HG03354 (cell line): ENCODE measurements at regions not wholly inside any gene's neighbourhood (a gene's known extent, or its start where the extent isn't known, plus 50 kb on each side); places are given as distances from the start of the nearest gene placed in this dataset.
"Not testable (repeated sequence)": the region's sequence is repeated elsewhere in the genome, so short reads cannot be mapped to it uniquely, and the experiment has no call there.

ENCODE experiments used
- ATAC-seq: cut with Tn5 transposase; IDR thresholded peaks from one replicate; pipeline ENCODE4 v1.9.1; 2021; ENCODE audit warnings: mild to moderate bottlenecking; ENCODE audit not compliant: unreplicated experiment, poor library complexity, severe bottlenecking

DNA sequence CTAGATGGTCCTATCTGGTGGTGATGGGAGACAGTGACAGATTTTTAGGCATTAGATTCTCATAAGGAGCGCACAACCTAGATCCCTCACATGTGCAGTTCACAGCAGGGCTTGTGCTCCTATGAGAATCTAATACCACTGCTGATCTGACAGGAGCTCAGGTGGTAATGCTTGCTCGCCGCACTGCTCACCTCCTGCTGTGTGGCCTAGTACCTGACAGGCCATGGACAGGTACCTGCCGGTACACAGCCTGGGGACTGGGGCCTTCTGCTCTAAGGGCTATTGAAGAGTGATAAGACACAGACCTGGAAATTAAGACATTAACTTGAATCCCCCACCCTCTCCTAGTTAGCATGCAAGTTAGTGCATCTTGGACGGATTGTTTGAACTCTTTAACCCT, 64.4 kb downstream of the KLRB1 start:
- not testable (repeated sequence) for ATAC-seq

DNA sequence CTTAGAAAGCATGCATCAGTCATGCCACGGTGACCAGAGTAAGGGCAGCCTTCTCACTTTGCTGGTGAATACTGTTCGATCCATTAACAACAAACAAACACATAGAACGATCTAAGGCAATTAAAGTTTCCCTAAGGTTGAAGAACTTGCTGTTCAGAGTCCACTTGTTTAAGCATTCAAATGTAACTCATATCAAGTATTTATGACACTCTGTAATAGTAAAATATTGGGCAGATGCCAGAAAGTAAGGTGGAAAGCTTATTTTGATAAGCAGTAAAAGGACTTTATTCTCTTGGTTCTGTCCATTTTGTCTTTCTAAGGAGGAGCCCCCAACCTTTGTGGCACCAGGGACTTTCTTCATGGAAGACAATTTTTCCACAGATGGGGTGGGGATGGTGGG, 64.9 kb downstream of the KLRB1 start:
- not testable (repeated sequence) for ATAC-seq

DNA sequence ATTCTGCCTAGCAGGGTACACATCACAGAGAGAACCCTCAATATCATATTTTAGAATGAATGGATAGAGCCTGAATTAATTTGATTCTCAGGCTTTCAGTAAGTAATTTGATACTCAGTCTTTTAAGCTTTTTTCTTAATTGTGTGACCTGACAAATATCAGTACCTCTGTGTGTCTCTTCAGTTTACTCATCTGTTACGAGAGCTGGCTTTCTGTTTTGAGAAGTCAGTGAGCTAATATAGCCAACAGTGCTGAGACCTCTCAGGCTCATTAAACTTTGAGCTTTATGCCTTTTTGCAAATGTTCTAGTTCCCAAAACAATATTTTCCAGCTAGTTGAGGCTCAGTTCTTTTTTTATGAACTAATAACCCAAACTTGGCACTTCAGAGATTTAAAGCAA, 91.8 kb downstream of the KLRB1 start:
- not testable (repeated sequence) for ATAC-seq

DNA sequence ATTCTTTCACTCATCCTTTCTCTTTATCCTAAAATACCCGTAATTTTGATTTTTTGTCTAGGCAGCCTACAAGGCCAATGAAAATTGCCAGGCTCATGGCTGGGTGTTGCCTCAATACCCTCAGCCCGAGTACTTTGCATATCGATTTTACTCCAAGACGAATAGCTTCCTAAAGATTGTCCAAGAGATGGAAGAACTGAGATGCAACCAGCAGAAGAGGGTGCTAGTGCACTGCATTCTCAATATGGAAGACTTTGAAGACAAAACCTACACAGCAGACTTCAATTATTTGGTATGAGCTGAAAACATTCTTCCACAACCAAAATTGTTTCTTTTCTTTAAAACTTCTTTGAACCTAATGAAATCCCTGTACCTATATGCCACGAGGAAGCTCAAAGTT, 95.0 kb downstream of the KLRB1 start:
- ATAC-seq: not testable (repeated sequence)

DNA sequence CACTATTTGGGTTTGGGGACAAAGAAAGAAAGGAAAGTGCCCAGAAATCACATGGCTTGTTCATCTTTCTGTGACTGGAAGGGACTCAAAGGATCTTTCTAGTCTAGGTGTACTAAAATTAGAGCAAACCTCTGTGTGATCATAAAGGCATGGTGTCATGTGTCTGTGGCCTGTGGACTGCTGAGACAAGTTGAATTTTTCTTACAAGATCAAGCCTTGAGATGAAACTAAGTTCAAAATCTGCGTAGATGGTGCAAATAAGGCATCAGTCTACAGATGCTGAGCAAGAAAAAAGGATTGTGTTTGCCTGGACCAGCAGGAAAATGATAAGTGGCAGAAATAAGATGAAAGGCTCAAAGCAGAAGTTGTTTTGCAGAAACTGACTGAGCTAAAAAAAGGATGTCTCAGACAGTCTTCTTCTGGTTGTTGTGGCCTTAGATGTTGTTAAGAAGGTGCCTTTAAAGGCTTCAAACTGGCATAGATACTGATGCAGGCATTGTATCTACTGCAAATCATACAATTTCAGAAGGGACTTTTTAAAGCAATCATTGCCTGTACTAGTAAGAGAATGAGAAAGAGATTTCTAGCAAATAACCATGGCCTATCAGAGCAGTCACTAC, 97.2 kb downstream of the KLRB1 start:
- not testable (repeated sequence) for ATAC-seq

DNA sequence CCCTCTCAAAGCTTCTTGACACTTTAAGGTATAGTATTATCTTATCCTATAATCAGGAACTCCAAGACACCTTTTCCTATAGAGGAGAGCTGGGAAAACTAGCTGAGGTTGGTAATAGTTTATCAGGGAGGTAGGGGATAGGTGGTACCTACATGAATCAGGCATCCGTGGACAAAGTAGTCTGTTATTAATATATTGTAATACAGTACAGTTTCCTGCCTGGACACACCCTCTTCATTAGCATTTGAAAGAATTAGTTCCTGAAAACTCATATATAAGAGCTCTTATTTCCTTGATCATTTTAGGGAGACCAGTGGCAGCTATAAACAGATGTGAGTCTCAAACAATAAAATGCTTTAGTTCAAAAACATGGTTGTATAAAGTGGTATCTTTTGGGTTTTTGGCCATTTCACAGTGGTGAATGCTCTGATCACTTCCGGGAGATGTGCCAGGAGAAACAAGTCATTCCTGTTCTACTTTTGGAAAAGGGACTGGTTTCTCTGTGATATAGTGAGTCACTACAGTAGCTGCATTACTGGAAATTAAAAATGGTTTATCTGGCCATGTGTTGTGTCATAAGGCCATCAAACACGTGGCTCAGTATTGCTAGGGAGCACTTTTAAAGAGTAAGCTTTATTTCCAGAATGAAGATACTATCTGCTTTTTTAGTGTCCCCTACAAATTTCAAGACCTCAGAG, 98.1 kb downstream of the KLRB1 start:
- ATAC-seq: no peak

DNA sequence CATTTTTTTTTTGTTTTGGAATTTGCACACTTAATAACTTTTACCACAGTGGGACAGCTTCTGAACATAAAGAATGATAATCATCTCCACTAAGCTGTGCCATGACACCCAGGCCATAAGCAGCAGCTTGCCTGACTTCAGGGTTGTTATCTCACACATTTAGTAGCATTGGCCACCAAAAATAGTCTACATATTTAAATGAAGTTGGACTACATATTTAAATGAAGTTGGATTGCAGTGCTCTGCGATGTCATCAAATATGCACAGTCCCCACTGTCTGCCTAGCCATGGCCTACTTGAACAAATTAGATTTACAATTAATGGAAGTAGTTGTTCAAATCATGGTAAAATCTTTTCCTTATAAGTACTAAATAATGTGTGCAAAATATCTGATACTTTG, 101.0 kb downstream of the KLRB1 start:
- no peak for ATAC-seq

DNA sequence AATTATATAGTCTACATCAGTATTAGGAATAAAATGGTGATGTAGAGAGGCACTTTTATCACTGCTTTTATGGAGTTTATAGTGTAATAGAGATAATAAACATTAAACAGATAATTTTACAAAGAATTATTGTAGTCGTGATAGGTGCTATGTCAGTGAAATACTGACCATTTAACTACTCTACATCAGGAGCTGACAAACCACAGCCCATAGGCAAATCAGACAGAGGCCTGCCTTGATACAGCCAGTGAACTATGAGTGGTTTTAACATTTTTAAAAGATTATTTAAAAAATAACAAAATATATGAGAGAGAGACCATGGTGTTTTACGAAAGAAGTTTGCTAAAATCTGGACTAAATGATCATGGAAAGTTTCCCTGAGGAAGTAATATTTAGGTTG, 104.3 kb downstream of the KLRB1 start:
- ATAC-seq: not testable (repeated sequence)

DNA sequence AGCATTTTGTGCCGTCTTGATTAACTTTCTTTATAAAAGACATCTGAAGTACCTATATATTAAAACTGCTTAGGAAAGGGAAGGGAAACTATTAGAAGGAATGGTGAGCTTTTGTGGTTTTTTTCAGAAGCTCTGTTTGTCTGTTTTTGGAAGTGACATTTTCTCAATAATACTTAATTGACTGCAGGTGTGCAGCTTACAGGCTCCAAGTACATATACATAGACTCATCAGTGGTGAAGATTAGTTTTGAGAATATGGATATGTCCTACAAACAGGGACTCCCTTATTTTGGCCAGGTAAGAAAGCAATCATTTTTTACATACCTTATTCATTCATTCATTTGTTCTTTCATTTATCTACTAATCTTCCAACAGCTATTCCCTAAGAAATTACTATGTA, 104.9 kb downstream of the KLRB1 start:
- ATAC-seq: not testable (repeated sequence)

DNA sequence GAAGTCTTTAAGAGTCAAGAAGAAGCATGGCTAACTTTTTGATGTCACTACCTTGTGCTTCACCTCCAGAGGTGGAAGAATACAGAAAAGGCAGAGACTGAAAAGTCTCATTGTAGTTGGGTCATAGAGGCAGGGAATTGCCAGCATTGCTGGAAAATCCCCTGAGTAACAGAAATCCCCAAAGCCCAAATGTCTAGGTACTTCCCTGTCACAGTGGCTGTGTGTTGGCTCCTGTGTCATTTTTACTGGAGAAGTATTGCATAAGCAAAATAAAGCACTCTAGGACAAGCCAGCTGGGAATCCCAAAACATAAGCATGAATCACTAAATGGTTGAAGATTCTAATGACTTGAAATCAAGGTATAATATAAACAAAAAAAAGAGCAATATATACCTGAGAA, 114.4 kb downstream of the KLRB1 start:
- ATAC-seq: not testable (repeated sequence)

DNA sequence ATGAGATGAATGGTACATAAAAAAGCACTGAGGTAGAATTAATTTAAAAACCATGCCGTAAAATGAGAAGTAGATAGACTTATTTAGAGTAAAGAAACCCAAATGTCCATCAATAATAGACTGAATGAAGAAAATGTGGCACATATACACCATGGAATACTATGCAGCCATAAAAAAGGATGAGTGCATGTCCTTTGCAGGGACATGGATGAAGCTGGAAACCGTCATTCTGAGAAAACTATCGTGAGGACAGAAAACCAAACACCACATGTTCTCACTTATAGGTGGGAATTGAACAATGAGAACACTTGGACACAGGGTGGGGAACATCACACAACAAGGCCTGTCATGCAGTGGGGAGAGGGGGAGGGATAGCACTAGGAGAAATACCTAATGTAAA, 126.4 kb downstream of the KLRB1 start:
- ATAC-seq: not testable (repeated sequence)

DNA sequence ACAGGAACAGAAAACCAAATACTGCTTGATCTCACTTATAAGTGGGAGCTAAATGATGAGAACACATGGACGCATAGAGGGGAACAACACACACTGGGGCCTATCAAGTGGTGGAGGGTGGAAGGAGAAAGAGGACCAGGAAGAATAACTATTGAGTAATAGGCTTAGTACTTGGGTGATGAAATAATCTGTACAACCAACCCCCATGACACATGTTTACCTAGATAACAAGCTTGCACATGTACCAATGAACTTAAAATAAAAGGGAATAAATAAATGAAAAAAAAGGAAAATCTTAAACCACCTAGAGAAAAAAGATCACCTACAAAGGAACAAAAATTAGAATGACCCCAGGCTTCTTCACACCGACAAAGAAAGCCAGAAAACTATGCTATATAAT, 133.5 kb downstream of the KLRB1 start:
- not testable (repeated sequence) for ATAC-seq

DNA sequence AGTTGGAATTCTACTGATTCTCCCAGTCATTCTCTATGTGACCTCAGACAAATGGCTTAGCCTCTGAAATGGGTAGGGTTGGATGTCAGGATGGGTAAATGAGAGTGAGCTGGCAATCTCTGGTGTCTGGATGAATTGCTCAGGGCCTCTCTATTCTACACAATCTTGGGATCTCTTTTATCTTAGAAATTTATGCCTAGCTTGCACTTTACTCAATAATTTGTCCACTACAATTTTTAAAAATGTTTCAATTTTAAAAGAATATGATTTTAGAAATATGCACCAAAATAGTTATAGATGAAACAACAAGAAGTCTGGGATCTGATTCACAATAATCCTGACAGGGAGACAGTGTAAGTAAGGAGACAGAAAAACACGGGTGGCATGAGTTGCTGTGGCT, 134.1 kb downstream of the KLRB1 start:
- not testable (repeated sequence) for ATAC-seq

DNA sequence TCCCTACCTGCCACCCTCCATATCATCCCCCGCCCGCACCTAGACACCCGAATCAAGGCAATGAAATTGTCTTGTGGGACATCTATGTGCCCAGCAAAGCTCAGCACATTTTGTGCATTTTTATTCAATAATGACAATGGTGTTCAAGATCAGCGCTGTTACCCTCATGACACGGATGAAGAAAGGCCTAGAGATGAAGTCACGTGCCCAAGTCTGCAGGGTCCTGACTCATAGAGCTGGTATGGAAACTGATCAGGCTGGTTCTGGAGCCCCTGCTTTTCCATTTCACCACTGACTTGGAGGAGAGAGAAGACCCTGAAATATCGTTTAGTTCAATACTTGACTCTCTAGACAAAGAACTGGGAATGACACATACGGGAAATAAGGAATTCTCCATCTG, 136.2 kb downstream of the KLRB1 start:
- not testable (repeated sequence) for ATAC-seq

DNA sequence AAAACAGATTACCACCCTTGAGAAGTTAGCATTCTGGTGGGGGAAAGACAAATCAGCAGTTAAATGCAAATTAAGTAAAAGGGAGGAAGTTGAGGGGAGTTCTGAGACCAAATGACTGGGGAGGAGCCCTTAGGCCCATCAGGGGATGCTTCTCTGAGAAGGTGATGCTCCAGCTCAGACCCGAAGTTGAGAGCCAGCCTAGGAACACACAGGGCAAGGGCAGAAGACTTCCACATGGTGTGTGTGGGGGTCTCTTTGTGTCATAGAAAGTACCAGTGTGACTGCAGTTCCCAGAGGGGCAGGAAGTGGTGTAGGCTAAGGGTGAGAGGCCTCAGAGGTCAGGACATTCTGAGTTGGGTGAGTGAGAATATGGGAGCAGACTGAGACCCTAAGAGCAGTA, 137.3 kb downstream of the KLRB1 start:
- not testable (repeated sequence) for ATAC-seq

DNA sequence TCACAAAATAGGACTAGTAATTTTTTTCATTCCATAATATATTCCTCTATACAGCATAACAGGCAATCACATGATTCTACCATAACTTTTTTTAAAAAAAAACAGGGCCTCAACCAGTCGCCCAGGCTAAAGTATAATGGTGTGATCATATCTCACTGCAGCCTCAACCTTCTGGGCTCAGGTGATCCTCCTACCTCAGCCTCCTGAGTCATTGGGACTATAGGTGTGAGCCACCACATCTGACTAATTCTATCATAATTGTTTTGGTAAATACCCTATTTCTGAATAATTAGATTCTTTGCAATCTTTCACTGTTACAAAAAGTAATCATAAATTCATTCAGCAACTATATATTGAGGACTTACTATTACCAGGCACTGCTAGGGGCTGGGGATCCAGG, 137.8 kb downstream of the KLRB1 start:
- not testable (repeated sequence) for ATAC-seq

DNA sequence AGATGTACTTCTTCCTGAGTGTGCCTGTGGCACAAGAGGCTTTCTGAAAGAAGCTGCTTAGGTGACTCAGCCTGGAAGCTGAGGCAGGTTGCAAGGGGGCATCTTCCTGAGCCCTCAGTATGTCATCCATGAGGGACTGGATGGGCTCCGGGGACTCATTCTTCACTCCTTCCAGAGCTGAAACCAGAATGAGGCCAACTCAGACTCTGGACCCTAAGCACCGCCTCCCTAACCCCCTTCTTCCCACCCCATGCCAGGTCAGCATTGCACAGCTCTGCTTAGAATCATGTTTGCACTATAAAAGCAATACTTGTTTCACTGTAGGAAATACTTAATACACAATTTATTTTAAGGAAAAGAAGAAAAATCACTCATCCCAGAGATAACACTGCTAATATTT, 138.3 kb downstream of the KLRB1 start:
- not testable (repeated sequence) for ATAC-seq

DNA sequence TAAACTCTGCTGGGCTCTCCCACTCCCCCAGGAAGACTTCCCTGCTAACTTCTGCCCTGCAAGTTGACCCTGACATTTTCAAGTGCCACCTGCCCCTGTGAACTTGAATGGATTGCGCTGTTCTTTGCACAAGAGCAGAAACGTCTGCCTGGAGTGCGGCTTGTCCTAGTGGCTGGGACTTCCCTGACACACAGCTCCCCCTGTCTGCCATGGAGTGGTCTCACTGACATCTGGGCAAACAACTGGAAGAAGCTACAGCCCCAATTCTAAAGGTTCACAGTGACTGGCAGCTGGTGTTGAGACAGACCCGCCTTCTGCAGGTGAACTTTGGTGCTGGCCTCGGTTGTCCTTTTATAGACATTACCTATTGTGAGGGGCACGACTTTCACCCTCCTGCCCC, 138.7 kb downstream of the KLRB1 start:
- not testable (repeated sequence) for ATAC-seq

DNA sequence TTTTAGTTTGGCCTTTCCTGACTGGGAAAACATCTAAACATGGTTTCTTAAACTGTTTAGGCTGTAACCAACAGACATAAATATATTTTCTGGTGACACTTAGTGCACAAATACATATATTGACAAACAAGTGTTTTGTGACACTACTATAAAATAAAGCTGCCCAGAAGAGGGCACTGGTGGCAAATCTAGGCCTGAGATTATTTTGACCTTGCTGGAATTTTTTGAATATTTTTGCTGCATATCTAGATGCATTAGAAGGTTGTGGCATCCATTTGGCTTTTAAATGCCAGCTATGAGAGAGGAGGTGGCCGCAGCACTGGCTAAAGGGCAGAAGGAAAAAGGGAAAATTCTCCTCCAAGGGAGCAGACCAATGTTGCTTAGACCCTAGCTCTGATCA, 139.6 kb downstream of the KLRB1 start:
- ATAC-seq: not testable (repeated sequence)

DNA sequence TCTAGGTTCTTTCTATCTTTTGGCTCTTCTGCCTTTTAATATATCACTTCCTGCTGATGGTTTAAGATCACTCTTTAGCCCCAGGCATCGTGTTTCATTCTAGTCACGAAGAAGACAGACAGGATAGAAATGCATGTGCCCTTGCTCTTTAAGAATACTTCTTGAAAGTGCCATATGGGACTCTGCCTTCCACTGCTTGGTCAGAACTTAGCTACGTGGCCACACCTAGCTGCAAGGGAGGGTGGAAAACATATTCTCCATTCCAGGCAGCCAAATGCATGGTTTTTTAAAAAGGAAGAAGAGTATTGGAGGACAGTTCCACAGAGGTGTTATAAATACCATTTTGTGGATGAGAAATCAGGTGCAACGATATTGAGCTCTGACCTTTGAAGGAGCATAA, 143.3 kb downstream of the KLRB1 start:
- no peak for ATAC-seq

DNA sequence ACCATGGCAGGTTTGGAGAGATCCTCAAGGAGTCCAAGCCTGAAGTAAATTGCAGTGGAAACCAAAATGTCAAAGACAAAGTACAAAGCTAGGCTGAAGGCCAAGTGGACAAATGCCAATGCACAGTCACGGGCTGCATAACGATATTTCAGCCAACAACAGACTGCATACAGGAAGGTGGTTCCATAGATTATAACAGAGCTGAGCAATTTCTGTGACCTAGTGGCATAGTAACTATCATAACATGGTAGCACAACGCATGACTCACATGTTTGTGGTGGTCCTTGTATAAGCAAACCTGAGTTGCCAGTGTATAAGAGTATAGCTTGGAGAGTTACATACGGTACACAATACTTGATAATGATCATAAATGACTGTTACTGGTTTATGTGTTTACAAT, 152.2 kb downstream of the KLRB1 start:
- not testable (repeated sequence) for ATAC-seq
